ENCODE measurements at regions not wholly inside any gene's neighbourhood (a gene's known extent, or its start where the extent isn't known, plus 50 kb on each side); places are given as distances from the start of the nearest gene placed in this dataset.

GRCh38 chr18:46204143-46204542 is 100.0 kb downstream of the HAUS1 start:
- Histone ChIP-seq H3K27ac (ENCODE audit: low read depth, low read length) (no peak overlapping the region), H3K9me2 (replicated peaks; ENCODE audit: control insufficient read depth, low read length) (no peaks in the 10 kb centered on the region), H3K79me2 (ENCODE audit: control insufficient read depth, low read length) (peaks cover 96% of the 10 kb centered on the region), H3K4me2 (ENCODE audit: low read length) (no peak overlapping the region), H3K9me3 (ENCODE audit: control insufficient read depth, insufficient read depth, low read length) (no peaks in the 10 kb centered on the region), H3F3A (ENCODE audit: control insufficient read depth, insufficient read depth) (no peaks in the 10 kb centered on the region), H4K20me1 (ENCODE audit: control insufficient read depth, insufficient read depth, low read depth, low read length) (peaks cover 14% of the 10 kb centered on the region), H3K27me3 (ENCODE audit: control insufficient read depth, low read length) (no peaks in the 10 kb centered on the region), H3K4me1 (ENCODE audit: control insufficient read depth, low read length) (peaks cover 22% of the 10 kb centered on the region), H3K36me3 (ENCODE audit: control insufficient read depth, low read length) (no peaks in the 10 kb centered on the region; the same call in 1 of the 2 replicates), H3K4me3 (ENCODE audit: low read length) (no peak overlapping the region)
- TF ChIP-seq, protein P1, sequence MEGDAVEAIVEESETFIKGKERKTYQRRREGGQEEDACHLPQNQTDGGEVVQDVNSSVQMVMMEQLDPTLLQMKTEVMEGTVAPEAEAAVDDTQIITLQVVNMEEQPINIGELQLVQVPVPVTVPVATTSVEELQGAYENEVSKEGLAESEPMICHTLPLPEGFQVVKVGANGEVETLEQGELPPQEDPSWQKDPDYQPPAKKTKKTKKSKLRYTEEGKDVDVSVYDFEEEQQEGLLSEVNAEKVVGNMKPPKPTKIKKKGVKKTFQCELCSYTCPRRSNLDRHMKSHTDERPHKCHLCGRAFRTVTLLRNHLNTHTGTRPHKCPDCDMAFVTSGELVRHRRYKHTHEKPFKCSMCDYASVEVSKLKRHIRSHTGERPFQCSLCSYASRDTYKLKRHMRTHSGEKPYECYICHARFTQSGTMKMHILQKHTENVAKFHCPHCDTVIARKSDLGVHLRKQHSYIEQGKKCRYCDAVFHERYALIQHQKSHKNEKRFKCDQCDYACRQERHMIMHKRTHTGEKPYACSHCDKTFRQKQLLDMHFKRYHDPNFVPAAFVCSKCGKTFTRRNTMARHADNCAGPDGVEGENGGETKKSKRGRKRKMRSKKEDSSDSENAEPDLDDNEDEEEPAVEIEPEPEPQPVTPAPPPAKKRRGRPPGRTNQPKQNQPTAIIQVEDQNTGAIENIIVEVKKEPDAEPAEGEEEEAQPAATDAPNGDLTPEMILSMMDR (IDR thresholded peaks at IDR 0.05; ENCODE audit: low read depth, low read length, poor library complexity, severe bottlenecking): no peak
- TF ChIP-seq EZH2phosphoT487 (IDR thresholded peaks at IDR 0.05; ENCODE audit: borderline replicate concordance, low read length): no peak

GRCh38 chr18:46207985-46208384 is 103.8 kb downstream of the HAUS1 start:
- Histone ChIP-seq H3K27ac (ENCODE audit: low read depth, low read length) (no peak overlapping the region), H3F3A (ENCODE audit: control insufficient read depth, insufficient read depth) (peaks cover 7% of the 10 kb centered on the region; the same call in 1 of the 2 replicates), H3K36me3 (ENCODE audit: control insufficient read depth, low read length) (no peaks in the 10 kb centered on the region; the same call in 1 of the 2 replicates), H3K27me3 (ENCODE audit: control insufficient read depth, low read length) (no peaks in the 10 kb centered on the region), H3K79me2 (ENCODE audit: control insufficient read depth, low read length) (peaks cover 95% of the 10 kb centered on the region), H4K20me1 (ENCODE audit: control insufficient read depth, insufficient read depth, low read depth, low read length) (peaks cover 7% of the 10 kb centered on the region), H3K4me3 (ENCODE audit: low read length) (no peak overlapping the region), H3K4me1 (ENCODE audit: control insufficient read depth, low read length) (peaks cover 38% of the 10 kb centered on the region), H3K9me3 (ENCODE audit: control insufficient read depth, insufficient read depth, low read length) (no peaks in the 10 kb centered on the region), H3K9me2 (replicated peaks; ENCODE audit: control insufficient read depth, low read length) (no peaks in the 10 kb centered on the region), H3K4me2 (ENCODE audit: low read length) (no peak overlapping the region)
- TF ChIP-seq EZH2phosphoT487 (IDR thresholded peaks at IDR 0.05; ENCODE audit: borderline replicate concordance, low read length): no peak
- TF ChIP-seq, protein P1 (IDR thresholded peaks at IDR 0.05; ENCODE audit: low read depth, low read length, poor library complexity, severe bottlenecking): no peak

- no peak overlapping the region for H3K4me2 ChIP-seq (ENCODE audit: low read length)
- no peak overlapping the region for H3K27ac ChIP-seq (ENCODE audit: low read depth, low read length)
- H3K4me3 ChIP-seq (ENCODE audit: low read length): no peak overlapping the region
- no peaks in the 10 kb centered on the region; the same call in 1 of the 2 replicates for H3K36me3 ChIP-seq (ENCODE audit: control insufficient read depth, low read length)
- H3K79me2 ChIP-seq (ENCODE audit: control insufficient read depth, low read length): peaks cover 94% of the 10 kb centered on the region
- peaks cover 7% of the 10 kb centered on the region; the same call in 1 of the 2 replicates for H3F3A ChIP-seq (ENCODE audit: control insufficient read depth, insufficient read depth)
- H3K27me3 ChIP-seq (ENCODE audit: control insufficient read depth, low read length): no peaks in the 10 kb centered on the region
- H3K9me2 ChIP-seq (replicated peaks; ENCODE audit: control insufficient read depth, low read length): no peaks in the 10 kb centered on the region
- H4K20me1 ChIP-seq (ENCODE audit: control insufficient read depth, insufficient read depth, low read depth, low read length): peaks cover 9% of the 10 kb centered on the region
- no peak for TF ChIP-seq EZH2phosphoT487 (IDR thresholded peaks at IDR 0.05; ENCODE audit: borderline replicate concordance, low read length)
- TF ChIP-seq, protein P1 (IDR thresholded peaks at IDR 0.05; ENCODE audit: low read depth, low read length, poor library complexity, severe bottlenecking): no peak
- H3K4me1 ChIP-seq (ENCODE audit: control insufficient read depth, low read length): peaks cover 30% of the 10 kb centered on the region
- no peaks in the 10 kb centered on the region for H3K9me3 ChIP-seq (ENCODE audit: control insufficient read depth, insufficient read depth, low read length)
Observed at GRCh38 chr18:46209161-46209560, 105.0 kb downstream of the HAUS1 start.

All from DOHH2 (cell line).